ENCODE measurements at regions not wholly inside any gene's neighbourhood (a gene's known extent, or its start where the extent isn't known, plus 50 kb on each side); places are given as distances from the start of the nearest gene placed in this dataset.

DNA sequence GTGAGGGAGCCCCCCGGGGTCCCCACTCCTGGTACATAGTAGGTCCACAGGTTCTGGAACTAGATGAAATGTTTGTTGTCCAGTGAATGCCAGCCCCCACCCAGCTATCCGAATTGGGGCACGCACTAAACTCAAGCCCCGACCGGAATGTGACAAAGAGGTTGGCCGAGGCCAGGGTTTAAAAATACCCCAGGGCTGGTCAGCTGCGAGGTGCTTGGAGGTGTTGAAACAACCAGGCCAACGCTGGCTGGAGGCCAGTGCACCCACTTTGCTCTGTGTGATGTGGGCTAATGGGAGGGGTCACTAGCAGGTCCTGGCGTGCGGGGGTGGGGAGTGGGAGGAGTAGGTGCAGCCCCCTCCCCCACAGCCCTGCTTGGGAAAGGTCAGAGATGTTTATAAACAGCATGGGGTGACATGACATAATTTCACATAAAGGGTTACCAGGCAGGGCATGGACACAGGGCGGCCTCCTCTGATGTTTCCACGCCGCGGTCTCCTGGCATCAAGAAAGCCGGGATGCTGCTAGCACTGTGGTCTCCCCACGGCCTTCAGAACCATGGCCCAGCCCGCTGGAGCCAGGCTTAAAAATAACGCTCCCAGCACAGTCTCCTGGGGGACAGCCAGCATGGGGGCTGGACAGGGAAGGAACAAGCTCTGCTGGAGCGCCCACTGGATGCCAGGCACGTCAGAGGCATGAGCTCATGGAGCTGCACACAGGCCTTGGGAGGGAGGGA lies 111.2 kb upstream of the PTPN1 start:
- DNase-seq (ENCODE audit: low read depth, low spot score) (no peak), FAIRE-seq (no peak)
- Histone ChIP-seq H2AFZ (ENCODE audit: control insufficient read depth, low read length) (no peak overlapping the region), H3K27ac (ENCODE audit: control insufficient read depth, insufficient read depth, low read length) (no peak overlapping the region), H3K36me3 (ENCODE audit: control insufficient read depth in 2 of 2, extremely low read depth in 1 of 2, insufficient read depth in 2 of 2, low read length in 2 of 2) (no peaks in the 10 kb centered on the region), H3K4me3 (ENCODE audit: control insufficient read depth in 2 of 3, extremely low read depth in 1 of 3, insufficient read depth in 2 of 3, low read depth in 1 of 3, low read length in 3 of 3) (no peak overlapping the region), H3K9me1 (ENCODE audit: control insufficient read depth, extremely low read depth, insufficient read depth, low read length) (no peaks in the 10 kb centered on the region), H3K9ac (ENCODE audit: control insufficient read depth, extremely low read depth, insufficient read depth, low read length) (no peak overlapping the region), H3K4me2 (ENCODE audit: control insufficient read depth, extremely low read depth, insufficient read depth, low read depth, low read length) (no peak overlapping the region), H3K79me2 (ENCODE audit: control insufficient read depth, insufficient read depth, low read length) (no peaks in the 10 kb centered on the region), H3K4me1 (ENCODE audit: control insufficient read depth, extremely low read depth, insufficient read depth, low read length) (peaks cover 6% of the 10 kb centered on the region), H3K27me3 (ENCODE audit: control insufficient read depth, extremely low read depth, insufficient read depth, low read length) (no peaks in the 10 kb centered on the region), H3K9me3 (ENCODE audit: control insufficient read depth, low read depth, low read length) (no peaks in the 10 kb centered on the region), H4K20me1 (ENCODE audit: control insufficient read depth, extremely low read depth, insufficient read depth, low read length) (no peaks in the 10 kb centered on the region)
- dilution Hi-C loops (cut with MboI; ENCODE audit: extremely low pct_ligation_motif_present, low sequenced_read_pairs): no loop called here
- TF ChIP-seq EZH2 (IDR thresholded peaks at IDR 0.05; ENCODE audit: low read length): no peak
- TF ChIP-seq CTCF (optimal IDR thresholded peaks at IDR 0.05 in 1 of 3, IDR thresholded peaks at IDR 0.05 in 1 of 3, conservative IDR thresholded peaks at IDR 0.05 in 1 of 3; ENCODE audit: extremely low read depth in 1 of 3, insufficient read depth in 2 of 3, low read length in 3 of 3): no peak

GRCh38 chr20:50399555-50399916 lies 110.6 kb upstream of the PTPN1 start:
- H3K9me1 ChIP-seq (ENCODE audit: control insufficient read depth, extremely low read depth, insufficient read depth, low read length): no peaks in the 10 kb centered on the region
- H3K36me3 ChIP-seq (ENCODE audit: control insufficient read depth in 2 of 2, extremely low read depth in 1 of 2, insufficient read depth in 2 of 2, low read length in 2 of 2): no peaks in the 10 kb centered on the region
- TF ChIP-seq EZH2 (IDR thresholded peaks at IDR 0.05; ENCODE audit: low read length): no peak
- no peak for TF ChIP-seq CTCF (optimal IDR thresholded peaks at IDR 0.05 in 1 of 3, IDR thresholded peaks at IDR 0.05 in 1 of 3, conservative IDR thresholded peaks at IDR 0.05 in 1 of 3; ENCODE audit: extremely low read depth in 1 of 3, insufficient read depth in 2 of 3, low read length in 3 of 3)
- dilution Hi-C loops (cut with MboI; ENCODE audit: extremely low pct_ligation_motif_present, low sequenced_read_pairs): no loop called here
- H2AFZ ChIP-seq (ENCODE audit: control insufficient read depth, low read length): no peak overlapping the region
- no peaks in the 10 kb centered on the region for H3K27me3 ChIP-seq (ENCODE audit: control insufficient read depth, extremely low read depth, insufficient read depth, low read length)
- DNase-seq (ENCODE audit: low read depth, low spot score): no peak
- H3K9me3 ChIP-seq (ENCODE audit: control insufficient read depth, low read depth, low read length): no peaks in the 10 kb centered on the region
- no peak overlapping the region for H3K4me3 ChIP-seq (ENCODE audit: control insufficient read depth in 2 of 3, extremely low read depth in 1 of 3, insufficient read depth in 2 of 3, low read depth in 1 of 3, low read length in 3 of 3)
- peaks cover 6% of the 10 kb centered on the region for H3K4me1 ChIP-seq (ENCODE audit: control insufficient read depth, extremely low read depth, insufficient read depth, low read length)
- H3K4me2 ChIP-seq (ENCODE audit: control insufficient read depth, extremely low read depth, insufficient read depth, low read depth, low read length): no peak overlapping the region
- FAIRE-seq: no peak
- no peak overlapping the region for H3K9ac ChIP-seq (ENCODE audit: control insufficient read depth, extremely low read depth, insufficient read depth, low read length)
- H3K27ac ChIP-seq (ENCODE audit: control insufficient read depth, insufficient read depth, low read length): no peak overlapping the region
- H3K79me2 ChIP-seq (ENCODE audit: control insufficient read depth, insufficient read depth, low read length): no peaks in the 10 kb centered on the region
- H4K20me1 ChIP-seq (ENCODE audit: control insufficient read depth, extremely low read depth, insufficient read depth, low read length): no peaks in the 10 kb centered on the region

Data from keratinocyte (primary cell).